T-helper 1 cell treated with Interleukin-12 subunit alpha and Interleukin-12 subunit beta and Interleukin-4 antibody, amounts not matched to agents 30 μg/mL and 1 μg/mL, for 36 hours (primary cell): ENCODE measurements at regions not wholly inside any gene's neighbourhood (a gene's known extent, or its start where the extent isn't known, plus 50 kb on each side); places are given as distances from the start of the nearest gene placed in this dataset.
"Not testable (repeated sequence)": the region's sequence is repeated elsewhere in the genome, so short reads cannot be mapped to it uniquely, and the experiment has no call there.

Source experiments
- H3K27ac Mint-ChIP-seq: one replicate; pipeline ENCODE4 v1.8.0; 2021; ENCODE audit warnings: mild to moderate bottlenecking, mixed read lengths
- H3K27me3 Mint-ChIP-seq: one replicate; pipeline ENCODE4 v1.8.0; 2021; ENCODE audit warnings: low read depth, mixed read lengths
- H3K36me3 Mint-ChIP-seq: one replicate; pipeline ENCODE4 v1.8.0; 2021; ENCODE audit warnings: low read depth, mixed read lengths
- H3K4me1 Mint-ChIP-seq: one replicate; pipeline ENCODE4 v1.8.0; 2021; ENCODE audit warnings: low read depth, mixed read lengths
- H3K4me3 Mint-ChIP-seq: one replicate; pipeline ENCODE4 v1.8.0; 2021; ENCODE audit warnings: mild to moderate bottlenecking, moderate library complexity, mixed read lengths
- H3K9me3 Mint-ChIP-seq: one replicate; pipeline ENCODE4 v1.8.0; 2021; ENCODE audit warnings: mixed read lengths

- not testable (repeated sequence) for H3K9me3 Mint-ChIP-seq, H3K4me3 Mint-ChIP-seq, H3K4me1 Mint-ChIP-seq, H3K36me3 Mint-ChIP-seq, H3K27ac Mint-ChIP-seq, H3K27me3 Mint-ChIP-seq
Measured at GRCh38 chr9:42513535-42513934, 330.1 kb downstream of the SPATA31A6 start.

GRCh38 chr9:42534325-42534983, 351.0 kb downstream of the SPATA31A6 start:
- not testable (repeated sequence) for H3K9me3 Mint-ChIP-seq, H3K4me3 Mint-ChIP-seq, H3K4me1 Mint-ChIP-seq, H3K27me3 Mint-ChIP-seq, H3K36me3 Mint-ChIP-seq, H3K27ac Mint-ChIP-seq

GRCh38 chr9:42534984-42535325, 351.5 kb downstream of the SPATA31A6 start:
- H3K4me1 Mint-ChIP-seq, H3K4me3 Mint-ChIP-seq, H3K27me3 Mint-ChIP-seq, H3K36me3 Mint-ChIP-seq, H3K27ac Mint-ChIP-seq, H3K9me3 Mint-ChIP-seq: not testable (repeated sequence)

DNA sequence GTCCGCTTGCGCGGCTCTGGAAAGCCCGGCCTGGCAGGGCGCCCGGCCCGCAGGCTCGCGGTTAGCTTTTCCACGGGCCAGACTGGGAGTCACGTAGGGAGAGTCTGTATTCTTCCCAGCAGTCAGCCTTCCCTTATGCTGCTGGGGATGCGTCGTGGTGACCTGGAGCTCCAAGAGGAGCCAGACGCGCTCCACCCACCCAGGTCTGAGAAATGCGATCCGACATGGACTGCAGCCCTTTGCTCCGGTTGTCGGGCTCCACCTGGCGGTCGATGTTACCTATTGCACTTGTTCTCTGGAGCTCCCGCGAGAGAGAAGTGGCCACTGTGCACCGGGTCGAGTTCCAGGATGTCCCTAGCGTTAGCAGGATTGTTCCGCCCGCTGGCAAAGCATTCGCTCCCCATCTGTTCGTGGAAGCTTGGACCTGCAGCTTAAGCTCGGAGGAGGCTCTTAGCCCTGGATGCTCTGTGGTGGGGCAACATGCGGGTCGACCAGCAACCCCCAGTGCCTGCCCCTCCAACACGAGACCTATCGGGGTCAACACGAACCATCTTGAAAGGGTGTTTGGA, 367.4 kb downstream of the SPATA31A6 start:
- not testable (repeated sequence) for H3K27ac Mint-ChIP-seq, H3K27me3 Mint-ChIP-seq, H3K4me1 Mint-ChIP-seq, H3K36me3 Mint-ChIP-seq, H3K9me3 Mint-ChIP-seq, H3K4me3 Mint-ChIP-seq

DNA sequence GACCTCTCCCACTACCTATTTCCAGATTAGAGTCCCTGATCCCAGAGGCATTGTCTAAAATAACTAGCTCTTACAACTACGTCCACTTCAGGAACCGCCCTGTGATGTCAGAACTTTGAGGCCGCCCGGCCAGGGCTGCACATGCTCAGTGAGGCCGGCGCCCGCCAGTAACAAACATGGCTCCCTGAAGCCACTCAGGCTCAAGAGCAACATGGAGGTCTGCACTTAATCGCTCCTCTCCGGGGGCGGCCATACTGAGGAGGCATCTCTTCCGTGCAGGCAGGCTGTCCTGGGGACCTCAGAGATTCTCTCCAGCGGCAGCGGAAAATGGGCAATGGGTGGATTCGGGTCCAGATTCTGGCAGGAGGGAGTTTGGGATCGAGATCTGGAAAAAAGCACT, 385.1 kb downstream of the SPATA31A6 start:
- not testable (repeated sequence) for H3K36me3 Mint-ChIP-seq, H3K4me1 Mint-ChIP-seq, H3K9me3 Mint-ChIP-seq, H3K27me3 Mint-ChIP-seq
- peak overlapping the region; percentile 73 for H3K27ac Mint-ChIP-seq
- peak overlapping the region; percentile 78 for H3K4me3 Mint-ChIP-seq

- H3K27me3 Mint-ChIP-seq, H3K9me3 Mint-ChIP-seq, H3K27ac Mint-ChIP-seq, H3K36me3 Mint-ChIP-seq, H3K4me3 Mint-ChIP-seq, H3K4me1 Mint-ChIP-seq: not testable (repeated sequence)
Measured at GRCh38 chr9:42568942-42569556, 385.6 kb downstream of the SPATA31A6 start.

DNA sequence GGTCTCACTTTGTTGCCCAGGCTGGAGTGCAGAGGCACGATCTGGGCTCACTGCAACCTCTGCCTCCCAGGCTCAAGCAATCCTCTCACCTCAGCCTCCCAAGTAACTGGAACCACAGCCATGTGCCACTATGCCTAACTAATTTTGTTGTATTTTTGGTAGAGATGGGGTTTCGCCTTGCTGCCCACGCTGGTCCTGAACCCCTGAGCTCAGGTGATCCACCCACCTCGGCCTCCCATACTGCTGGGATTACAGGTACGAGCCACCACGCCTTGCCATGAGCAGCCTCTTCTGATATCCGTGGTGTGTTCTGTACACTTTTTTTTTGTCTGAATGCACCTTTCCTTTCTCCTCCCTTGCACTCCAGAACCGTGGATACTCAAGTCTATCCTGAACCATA, 394.4 kb downstream of the SPATA31A6 start:
- H3K27me3 Mint-ChIP-seq, H3K36me3 Mint-ChIP-seq, H3K4me1 Mint-ChIP-seq, H3K27ac Mint-ChIP-seq, H3K4me3 Mint-ChIP-seq, H3K9me3 Mint-ChIP-seq: not testable (repeated sequence)
